NCI-H1417 treated with DMSO at 0.1 percent for 48 hours (cell line): ENCODE measurements at regions not wholly inside any gene's neighbourhood (a gene's known extent, or its start where the extent isn't known, plus 50 kb on each side); places are given as distances from the start of the nearest gene placed in this dataset.

Experiments used
- DNase-seq: peaks from one replicate; lab custom pipeline; 2025; lab: John Stamatoyannopoulos, UW

DNA sequence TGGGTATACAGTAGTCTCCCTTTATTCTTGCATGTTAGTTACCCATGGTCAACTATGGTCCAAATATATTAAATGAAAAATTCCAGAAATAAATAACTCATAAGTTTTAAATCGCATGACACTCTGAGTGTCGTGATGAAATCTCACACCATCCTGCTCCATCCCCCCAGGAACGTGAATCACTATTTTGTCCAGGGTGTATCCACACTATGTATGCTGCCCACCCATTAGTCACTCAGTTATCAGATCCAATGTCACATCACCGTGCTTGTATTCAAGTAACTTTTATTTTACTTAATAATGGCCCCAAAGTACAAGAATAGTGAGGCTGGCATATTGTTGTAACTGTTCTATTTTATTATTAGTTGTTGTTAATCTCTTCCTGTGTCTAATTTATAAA is 115.8 kb upstream of the SERP2 start:
- DNase-seq, result no peak

DNA sequence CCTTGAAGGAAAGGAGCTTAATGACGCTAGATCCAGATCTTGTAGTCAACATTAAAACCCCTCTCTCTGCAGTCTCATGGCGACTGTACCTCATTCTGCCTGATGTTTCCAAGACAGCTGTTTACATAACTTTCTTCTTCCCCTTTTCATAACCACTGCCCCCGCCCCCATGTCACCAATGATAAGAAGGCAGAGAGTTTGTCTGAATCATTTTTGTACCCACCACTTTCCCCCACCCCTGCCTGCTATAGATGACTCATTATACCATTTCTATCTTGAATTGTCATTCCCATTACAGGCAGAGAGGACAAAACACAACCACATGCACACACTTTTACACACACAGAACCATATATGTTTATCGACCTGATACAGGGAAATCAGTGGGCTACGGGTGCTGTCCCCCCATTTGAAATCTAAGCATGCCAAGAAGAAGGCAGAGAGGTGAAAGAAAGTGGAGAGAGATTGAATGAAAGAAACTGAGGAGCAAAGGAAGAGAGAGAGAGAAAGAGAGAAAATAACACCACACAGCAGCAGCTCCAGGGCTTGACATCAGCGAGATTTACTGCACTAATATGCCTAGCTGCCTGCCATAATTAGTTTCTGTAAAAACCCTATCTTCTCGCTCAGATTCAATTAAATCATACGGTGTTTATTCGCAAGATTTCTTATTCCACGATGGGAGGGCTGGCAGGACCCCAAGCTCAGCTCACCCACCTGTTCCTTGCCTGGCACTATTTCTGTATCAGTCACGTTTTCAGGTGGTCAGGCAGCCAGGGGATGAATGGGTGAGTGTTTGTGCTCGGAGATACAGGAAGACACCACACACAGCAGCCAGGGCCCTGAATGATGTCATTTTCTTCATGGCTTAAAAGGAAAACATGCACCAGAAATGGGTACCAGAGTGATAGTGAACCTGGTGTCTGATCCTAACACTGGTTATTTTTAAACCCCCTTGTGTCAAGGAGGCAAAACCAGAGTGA is 114.3 kb upstream of the SERP2 start:
- DNase-seq, result no peak

DNA sequence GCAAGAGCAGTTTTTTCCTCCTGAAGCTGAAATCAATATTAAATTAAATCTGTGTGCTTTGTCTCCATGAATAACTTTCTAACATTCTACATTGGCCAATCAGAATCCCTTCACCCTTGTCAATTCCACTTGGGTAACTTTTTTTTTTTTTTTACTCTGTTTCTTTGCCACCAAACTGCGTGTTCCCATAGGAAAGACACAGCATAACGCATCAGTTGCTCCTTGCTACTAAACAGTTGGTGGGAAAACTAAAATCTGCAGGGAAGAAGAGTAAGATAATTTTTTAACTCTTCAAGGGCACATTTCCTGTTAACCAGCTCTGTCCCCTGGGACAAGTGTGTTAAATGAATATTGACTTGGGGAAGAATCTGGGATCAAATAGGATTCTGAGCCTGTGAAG is 113.3 kb upstream of the SERP2 start:
- DNase-seq, result no peak

DNA sequence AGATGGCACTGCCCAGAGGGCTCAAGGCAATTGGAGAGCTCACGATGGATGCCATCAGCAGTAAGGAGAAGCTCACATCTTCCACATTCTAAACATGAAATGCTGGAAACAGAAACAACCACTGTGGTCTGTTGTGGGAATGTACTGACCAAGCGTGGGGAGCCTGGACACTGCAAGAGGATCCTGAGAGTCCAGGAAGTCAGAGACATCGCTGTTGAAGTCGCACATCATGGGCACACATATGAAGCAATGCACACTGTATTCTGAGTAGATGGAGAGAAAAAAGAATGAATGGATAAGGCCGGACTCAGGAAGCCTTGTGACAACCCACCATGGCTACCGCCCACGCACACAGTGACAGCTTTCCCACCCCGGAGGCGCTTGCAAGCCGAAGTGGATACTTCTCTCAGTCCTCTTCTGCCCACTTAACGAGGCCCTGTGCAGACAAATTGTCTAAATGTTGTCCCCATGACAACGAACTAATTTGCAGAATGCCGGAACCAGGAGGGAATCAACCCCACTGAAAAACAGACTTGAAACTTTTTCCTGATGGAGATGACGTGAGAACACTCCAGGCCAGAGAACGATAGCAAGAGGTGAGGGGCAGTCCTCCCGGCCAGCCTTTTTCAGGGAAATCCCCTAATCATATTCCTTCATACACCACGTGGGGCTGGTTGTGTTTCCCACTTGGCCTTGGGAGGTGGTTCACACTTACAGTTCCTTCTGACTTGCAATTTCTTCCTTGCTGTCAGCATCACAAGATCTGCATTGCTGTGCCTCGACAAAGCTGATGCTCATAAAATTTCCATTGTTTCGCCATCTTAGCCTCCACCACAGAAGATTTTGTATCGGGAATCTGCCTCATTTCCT is 109.6 kb upstream of the SERP2 start:
- DNase-seq, result no peak

DNA sequence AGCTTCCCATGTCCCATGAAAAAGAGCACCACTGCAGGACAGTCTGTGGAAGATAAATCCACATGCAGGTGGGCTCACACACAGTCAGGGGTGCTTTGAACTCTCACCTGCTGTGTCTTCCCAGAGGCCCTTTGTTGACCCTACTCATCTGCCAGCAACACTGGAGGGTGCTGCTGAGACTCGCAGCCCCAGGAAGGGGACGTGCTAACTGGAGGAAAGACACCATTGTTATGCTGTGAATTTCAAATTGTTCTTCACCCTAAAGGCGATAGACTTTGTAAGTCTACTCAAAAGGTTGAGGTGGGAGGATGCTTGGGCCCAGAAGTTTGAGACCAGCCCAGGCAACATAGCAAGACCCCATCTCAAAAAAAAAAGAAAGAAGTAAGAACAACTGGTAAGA is 107.3 kb upstream of the SERP2 start:
- no peak for DNase-seq

DNA sequence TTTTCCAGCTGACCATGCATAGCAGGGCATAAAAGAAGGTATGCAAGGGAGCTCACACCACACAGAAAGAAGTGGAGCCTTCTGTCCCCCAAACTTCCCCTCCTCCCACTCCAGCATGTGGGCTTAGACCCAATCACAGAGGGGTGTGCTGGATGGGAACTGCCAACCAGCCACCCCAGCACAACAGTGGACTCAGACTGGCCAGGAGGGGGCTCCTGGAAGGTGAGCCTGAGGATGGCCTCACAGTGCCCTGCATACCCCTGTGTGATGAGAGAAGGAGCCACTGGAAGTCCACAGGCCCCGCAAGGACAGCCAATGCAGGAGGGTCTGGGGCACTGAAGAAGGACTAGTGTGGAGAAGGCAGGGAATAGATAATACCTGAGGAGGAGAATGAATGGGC is 106.9 kb upstream of the SERP2 start:
- DNase-seq, result no peak

DNA sequence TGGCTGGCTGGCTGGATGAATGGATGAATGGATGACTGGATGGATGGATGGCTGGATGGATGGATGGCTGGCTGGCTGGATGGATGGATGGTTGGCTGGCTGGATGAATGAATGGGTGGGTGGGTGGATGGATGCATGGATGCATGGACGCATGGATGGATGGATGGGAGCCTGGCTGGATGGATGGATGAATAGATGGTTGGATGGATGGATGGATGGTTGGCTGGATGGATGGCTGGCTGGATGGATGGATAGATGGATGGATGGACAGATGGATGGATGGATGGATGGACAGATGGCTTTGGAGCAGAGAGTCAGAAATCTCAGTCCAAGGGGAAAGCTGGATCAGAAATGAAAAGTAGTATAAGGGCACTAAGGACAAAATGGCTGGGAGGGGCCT is 106.4 kb upstream of the SERP2 start:
- DNase-seq, result no peak

DNA sequence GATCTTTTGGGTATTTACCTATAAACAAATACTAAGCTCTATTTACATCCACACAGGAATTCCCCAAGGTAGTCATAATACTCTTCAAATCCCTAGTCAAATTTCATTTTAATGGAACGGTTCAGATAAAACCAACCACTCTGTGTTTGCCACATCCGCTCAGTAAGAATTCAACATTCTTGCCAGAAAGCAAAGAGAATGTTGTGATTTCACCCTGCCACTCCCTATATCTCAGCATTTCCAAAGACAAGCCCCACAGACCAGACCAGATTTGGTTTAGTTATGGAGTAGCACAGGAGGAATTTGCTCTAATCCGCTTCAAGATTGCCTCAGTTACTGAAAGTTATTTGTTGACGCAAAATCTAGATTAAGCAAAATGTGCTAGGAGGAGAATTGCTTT is 105.6 kb upstream of the SERP2 start:
- no peak for DNase-seq

DNA sequence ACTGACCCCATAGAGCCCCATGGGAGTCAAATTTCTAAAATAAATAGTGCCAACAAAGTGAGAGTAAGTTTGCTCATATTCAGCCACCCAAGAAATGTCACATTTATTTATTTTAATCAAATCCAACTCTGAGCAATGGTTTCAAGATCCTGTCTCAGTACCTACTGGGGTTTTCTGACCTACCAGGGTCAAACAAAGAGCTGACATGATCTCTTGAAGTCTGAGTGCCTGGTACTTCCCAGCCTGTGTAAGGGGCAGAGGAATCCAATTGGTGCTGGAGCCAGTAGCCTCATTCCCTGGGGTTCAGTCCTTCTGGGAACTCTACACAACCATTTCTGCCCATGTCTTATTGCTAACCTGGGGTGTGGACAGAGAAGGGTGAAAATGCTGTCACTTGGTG is 104.6 kb upstream of the SERP2 start:
- no peak for DNase-seq

DNA sequence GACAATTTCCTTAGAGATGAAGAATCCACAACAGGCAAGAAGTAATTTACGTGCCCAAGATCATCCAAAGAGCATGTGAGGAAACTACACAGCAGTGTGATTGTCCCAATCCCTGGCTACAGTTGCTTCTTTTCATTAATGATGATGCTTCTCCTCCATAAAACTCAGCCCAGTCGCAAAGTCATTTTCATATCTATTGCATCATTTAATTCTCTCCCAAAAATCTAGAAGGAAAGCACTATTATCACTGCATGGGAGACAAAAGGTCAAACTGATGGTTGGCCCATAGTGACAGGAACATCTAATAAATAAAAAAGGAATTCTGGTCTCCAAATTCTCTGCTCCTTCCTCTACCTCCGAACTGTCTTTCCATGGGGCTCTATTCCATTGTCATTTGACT is 103.5 kb upstream of the SERP2 start:
- DNase-seq, result no peak

DNA sequence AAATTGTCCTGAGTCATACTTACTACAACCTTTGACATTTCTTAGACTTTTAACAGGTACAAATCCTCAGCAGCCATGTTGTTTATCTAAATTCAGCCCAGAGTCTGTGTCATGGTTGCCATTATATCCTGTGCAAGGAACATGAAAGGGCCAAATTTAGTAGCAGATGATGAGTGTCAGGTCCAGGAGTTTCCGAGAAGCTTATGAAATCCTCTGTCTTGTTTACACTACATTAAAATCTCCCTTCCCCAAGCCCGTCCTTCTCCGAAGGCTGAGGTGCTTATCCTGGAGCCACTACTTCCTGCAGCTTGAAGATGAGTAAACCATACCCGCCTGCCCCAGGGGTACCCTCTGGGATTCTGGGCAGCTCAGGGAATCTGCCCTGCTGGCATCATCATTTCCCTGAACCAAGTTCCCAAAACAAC is 102.6 kb upstream of the SERP2 start:
- DNase-seq, result no peak

DNA sequence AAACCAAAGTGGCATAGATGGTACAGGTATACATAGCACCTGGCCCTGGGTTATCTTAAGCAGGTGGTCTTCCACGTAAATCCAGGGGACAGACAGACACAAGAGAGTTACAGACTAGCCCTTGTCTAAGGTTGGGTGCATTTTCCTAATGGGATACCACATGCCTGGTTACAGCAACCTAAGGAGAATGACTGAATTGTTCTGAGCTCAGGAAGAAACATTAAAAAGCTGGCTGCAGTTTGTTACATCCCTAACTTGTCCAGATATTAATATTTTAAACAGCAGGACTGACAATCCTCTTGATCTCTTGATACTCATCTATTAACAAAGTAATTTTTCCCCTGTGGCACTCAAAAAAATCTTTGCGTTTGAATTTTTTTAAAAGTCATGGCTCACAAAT is 102.2 kb upstream of the SERP2 start:
- DNase-seq, result no peak

DNA sequence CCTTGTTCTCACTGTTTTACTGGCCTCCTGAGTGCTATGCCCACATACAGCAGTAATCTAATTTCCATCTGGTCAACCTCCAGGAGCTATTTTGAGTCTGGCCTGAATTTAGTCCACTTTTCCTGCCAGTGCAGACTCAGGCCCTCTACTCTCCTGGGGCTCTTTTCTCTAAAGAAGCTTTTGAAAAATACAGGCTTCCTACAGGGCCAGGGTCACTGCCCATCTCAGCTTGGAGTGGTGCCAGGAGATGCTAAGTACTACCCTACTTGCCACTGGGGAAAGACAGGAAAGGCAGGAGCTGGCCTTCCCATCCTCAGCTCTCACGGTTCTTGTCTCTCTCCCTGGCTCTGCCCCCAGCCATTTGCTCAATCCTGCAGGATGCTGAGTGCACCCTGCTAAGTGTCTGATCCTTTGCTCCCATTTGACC is 101.7 kb upstream of the SERP2 start:
- DNase-seq, result no peak

DNA sequence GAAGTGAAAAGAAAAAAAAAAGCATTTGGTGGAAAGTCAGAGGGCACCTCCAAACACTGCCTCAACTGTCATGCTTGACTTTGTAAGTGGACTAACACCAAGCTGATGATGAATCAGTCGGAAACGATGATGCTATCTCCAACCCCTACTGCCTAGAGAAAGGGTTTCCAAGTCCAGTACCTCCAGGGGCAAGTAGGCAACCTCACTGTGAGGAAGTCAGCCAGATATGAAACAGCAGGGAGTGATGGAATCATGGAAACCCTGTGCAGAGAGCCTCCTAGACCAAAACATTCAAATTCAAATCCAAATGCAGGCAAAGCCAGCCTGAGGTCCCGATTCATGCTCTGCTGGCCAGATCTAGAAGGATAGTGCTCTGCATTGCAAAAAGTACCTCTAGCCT is 100.9 kb upstream of the SERP2 start:
- DNase-seq, result no peak

DNA sequence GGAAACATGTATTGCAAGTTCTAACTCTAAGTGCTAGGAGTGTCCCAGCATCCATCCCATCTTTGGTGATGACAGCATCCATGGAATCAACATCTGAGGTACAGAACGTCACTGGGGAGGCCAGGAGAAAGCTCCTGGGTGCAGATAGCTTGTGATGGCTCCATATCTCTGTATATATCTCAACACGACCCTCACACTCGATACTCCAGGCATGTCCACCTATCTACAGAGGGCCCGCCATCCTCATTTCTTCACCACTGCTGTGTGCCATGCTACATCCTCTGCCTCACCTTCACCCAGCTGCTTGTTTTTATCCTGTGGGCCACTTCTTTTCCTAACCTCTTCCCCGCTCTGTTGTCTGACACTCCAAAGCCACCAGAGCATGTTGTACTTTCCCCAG is 100.4 kb upstream of the SERP2 start:
- no peak for DNase-seq

DNA sequence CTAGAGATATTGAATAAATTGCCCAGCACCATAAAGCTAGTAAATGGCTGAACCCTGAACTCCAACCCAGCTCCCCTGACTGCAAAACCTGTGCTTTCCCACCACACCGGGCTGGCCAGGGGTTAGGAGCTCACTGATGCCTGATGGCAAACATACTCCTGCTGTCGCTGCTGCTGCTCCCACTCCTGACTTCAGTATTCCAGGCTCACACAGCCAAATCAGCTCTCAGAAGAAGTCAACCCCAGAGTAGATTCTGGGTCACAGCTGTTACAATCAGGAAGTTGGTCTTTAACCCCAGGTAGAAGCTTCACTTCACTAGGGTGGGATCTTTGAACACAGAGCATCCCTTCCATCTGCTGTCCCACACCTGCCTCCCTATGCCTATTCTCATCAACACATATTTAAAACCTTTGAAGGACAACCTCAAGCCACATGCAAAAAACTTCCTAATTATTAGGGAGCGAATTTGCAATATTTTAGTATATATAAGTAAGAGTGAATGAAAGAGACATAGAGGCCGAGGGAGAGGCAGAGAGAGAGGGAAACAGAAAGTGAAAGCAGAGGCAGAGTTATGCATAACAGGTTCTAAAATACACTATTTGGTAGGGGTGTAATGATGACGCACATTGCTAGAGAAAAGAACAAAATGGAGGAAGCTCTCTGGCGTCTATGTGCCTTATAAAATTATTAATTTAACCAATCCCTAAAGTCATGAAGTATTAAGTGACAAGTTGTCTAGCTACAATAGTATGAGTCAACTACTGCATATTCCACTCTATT is 99.4 kb upstream of the SERP2 start:
- DNase-seq, result no peak

DNA sequence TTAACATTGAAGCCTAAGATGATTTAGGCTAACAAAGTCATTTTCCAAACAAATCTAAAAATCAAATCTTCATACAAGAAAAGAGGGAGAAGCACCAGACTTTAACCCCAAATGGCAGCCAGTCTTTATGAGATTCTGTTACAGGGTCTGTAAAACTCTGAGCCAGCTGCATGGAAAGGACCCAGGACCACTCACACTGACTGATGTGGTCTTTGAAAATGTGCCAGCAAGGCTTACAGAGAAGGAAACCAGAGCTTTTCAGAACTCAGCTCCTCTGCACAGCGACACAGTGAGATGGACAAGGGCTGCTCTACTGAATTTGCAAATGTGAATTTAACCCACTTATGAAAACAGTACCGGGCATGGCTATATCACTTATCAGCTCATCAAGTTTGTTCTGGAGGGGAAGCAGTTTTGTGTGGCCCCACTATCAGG is 98.8 kb upstream of the SERP2 start:
- DNase-seq, result no peak

DNA sequence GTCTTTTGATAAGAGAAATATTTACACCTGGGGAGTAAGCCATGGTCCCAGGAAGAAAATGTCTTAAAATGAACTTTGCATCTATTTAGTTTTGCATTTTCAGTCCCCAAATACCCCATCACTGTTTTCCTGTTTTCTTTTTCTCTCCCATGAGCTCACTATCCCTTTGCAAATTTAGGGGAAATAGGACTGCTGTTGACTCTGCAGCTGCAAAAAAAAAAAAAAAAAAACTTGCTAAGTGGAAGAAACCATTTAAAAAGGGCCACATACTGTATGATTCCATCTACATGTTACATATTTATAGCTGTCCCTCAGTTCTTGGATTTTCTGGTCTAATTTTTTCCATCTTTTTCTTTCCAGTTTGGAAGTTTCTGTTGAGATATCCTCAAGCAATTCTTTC is 98.2 kb upstream of the SERP2 start:
- DNase-seq, result no peak

DNA sequence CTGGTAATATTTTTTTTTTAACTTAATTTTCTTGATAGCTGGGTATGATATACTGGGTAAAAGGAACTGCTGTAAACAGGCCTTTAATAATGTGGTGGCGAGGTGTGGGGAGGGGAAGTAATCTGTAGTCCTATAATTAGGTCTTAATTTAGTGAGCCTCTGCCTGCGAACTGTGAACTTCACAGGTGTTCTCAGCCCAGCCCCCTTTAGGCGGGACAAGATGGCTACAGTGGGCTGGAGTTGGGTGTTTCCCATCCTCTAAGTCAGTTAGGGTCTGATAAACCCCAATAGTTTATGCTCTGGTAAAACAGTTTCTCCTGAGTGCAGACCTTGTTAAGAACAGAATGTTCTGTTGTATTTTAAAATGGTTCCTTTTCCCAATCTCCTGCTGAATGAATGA is 97.6 kb upstream of the SERP2 start:
- no peak for DNase-seq

DNA sequence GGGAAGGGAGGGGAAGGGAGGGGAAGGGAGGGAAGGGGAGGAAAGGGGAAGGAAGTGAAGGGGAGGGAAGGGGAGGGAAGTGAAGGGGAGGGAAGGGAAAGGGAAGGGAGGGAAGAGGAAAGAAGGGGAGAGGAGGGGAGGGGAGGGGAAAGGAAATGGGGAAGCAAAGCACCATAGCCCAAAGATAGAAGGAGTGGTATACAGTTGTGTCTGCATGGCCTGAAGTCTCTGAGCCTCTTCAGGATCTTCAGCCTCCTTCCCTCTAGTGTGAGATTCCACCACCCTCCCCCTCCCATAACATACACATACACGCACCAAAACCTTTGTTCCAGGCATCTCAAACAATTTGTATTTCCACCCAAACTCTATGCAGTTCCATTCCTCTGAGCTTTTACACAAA is 96.2 kb upstream of the SERP2 start:
- DNase-seq, result no peak

DNA sequence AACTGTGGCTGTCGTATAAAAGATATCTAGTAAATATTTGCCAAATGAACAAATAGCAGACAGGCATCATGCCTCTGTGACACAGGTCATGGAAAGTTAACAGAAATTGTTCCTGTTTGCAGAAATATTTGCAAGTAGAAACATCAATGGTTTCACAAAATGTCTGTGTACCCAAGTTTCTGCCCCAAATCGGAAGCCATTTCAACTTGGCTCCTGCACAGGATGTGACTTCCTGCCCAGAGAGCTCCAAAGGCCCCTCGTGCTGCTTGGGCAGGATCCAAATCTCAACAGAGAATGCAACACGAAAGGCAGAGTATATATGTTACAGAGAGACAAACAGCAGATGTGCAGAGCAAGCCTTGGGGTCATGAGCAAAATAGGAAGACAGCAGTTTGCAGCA is 95.5 kb upstream of the SERP2 start:
- DNase-seq, result no peak

DNA sequence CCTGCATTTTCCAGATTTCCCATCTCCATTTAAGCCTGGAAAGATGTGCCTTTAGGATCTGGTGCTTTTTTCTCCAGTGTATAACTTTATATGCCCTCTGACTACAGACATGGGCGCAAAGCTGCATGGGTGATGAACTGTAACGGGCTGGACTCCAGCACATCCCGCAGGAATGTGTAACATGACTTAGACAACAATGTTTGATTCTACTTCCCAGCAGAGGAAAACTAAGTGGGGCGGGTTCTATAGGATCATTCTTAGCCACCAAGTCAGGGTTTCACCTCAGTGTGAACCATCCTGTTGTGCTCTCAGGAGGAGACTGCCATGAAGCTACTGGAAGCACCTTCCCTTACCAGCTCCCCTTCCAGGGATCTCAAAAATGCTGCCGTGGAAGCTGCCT is 93.2 kb upstream of the SERP2 start:
- no peak for DNase-seq
